HepG2 (cell line): ENCODE measurements at regions not wholly inside any gene's neighbourhood (a gene's known extent, or its start where the extent isn't known, plus 50 kb on each side); places are given as distances from the start of the nearest gene placed in this dataset.

Experiments used
- ARNT2 ChIP-seq: sonication (generic); formaldehyde crosslinking; IDR thresholded peaks from 2 replicates; pipeline ENCODE4 v1.8.0; 2022; ENCODE audit warnings: mild to moderate bottlenecking, low read depth, missing genetic modification reagents, moderate library complexity
- MAZ ChIP-seq, 2 experiments: sonication (generic) in 1 of 2; formaldehyde crosslinking in 1 of 2; IDR thresholded peaks; 2 replicates each; pipeline versions ENCODE4 v1.5.0 to v1.6.1; 2012 to 2020; ENCODE audit warnings: low read depth in 2 of 2, mild to moderate bottlenecking in 2 of 2, borderline replicate concordance in 1 of 2, improper control_type of control experiment in 1 of 2, low read length in 1 of 2, missing genetic modification reagents in 1 of 2, moderate library complexity in 1 of 2
- MXD4 ChIP-seq: IDR thresholded peaks from 2 replicates; pipeline ENCODE4 v1.6.1; 2016; ENCODE audit warnings: mild to moderate bottlenecking, missing biosample characterization, missing genetic modification reagents
- MXI1 ChIP-seq: IDR thresholded peaks from 3 replicates; pipeline ENCODE4 v1.6.1; 2012; ENCODE audit warnings: low read depth, low read length, inconsistent platforms, borderline replicate concordance
- NCOA1 ChIP-seq: sonication (generic); formaldehyde crosslinking; IDR thresholded peaks from 2 replicates; pipeline ENCODE4 v1.9.0; 2021; ENCODE audit warnings: missing genetic modification reagents
- PITX1 ChIP-seq: sonication (generic); formaldehyde crosslinking; IDR thresholded peaks from 2 replicates; pipeline ENCODE4 v1.5.1; 2020; ENCODE audit warnings: mild to moderate bottlenecking, missing genetic modification reagents
- RBM39 ChIP-seq: fragments of 200-400 bp; formaldehyde crosslinking; IDR thresholded peaks from one replicate; pipeline ENCODE4 v1.6.1; 2018; ENCODE audit warnings: antibody characterized with exemption, mild to moderate bottlenecking, low read depth, low read length; ENCODE audit not compliant: poor library complexity, severe bottlenecking
- SMAD3 ChIP-seq: sonication (generic); formaldehyde crosslinking; IDR thresholded peaks from 2 replicates; pipeline ENCODE4 v1.4.0; 2020; ENCODE audit warnings: missing genetic modification reagents
- SOX5 ChIP-seq: IDR thresholded peaks from 2 replicates; pipeline ENCODE4 v1.6.1; 2016; ENCODE audit warnings: borderline replicate concordance
- YY1 ChIP-seq: IDR thresholded peaks from 2 replicates; pipeline ENCODE4 v1.6.1; 2011; ENCODE audit warnings: low read length, low read depth, moderate library complexity, mild to moderate bottlenecking; ENCODE audit not compliant: insufficient read depth, insufficient replicate concordance
- ZFP90 ChIP-seq: sonication (generic); formaldehyde crosslinking; IDR thresholded peaks from 2 replicates; pipeline ENCODE4 v1.8.0; 2022; ENCODE audit warnings: missing genetic modification reagents, mild to moderate bottlenecking, inconsistent platforms, borderline replicate concordance
- ZMYM2 ChIP-seq: sonication (generic); formaldehyde crosslinking; IDR thresholded peaks from 2 replicates; pipeline ENCODE4 v1.8.0; 2022; ENCODE audit warnings: mild to moderate bottlenecking, missing genetic modification reagents
- ZMYM3 ChIP-seq: sonication (generic); formaldehyde crosslinking; IDR thresholded peaks from 2 replicates; pipeline ENCODE4 v1.5.1; 2020; ENCODE audit warnings: mild to moderate bottlenecking, missing genetic modification reagents
- TF ChIP-seq, protein P1 (sequence below): sonication (generic); formaldehyde crosslinking; IDR thresholded peaks from 2 replicates; pipeline ENCODE4 v1.4.0; 2020; ENCODE audit warnings: mild to moderate bottlenecking, low read depth, missing genetic modification reagents
- TF ChIP-seq, protein P2 (sequence below): IDR thresholded peaks from 2 replicates; pipeline ENCODE4 v1.6.1; 2012; ENCODE audit warnings: low read length, improper control_type of control experiment
- TF ChIP-seq, protein P3 (sequence below): sonication (generic); formaldehyde crosslinking; IDR thresholded peaks from 2 replicates; pipeline ENCODE4 v1.4.0; 2020; ENCODE audit warnings: missing genetic modification reagents
- TF ChIP-seq, protein P4 (sequence below): sonication (generic); formaldehyde crosslinking; IDR thresholded peaks from 2 replicates; pipeline ENCODE4 v1.4.0; 2020; ENCODE audit warnings: missing genetic modification reagents

- TF ChIP-seq MAZ (IDR thresholded peaks at IDR 0.05; ENCODE audit: borderline replicate concordance, low read depth, low read length) (0 out of 2 replicates have a peak, but pooled peaks have one; percentile 31), MAZ (CRISPR knock-in tag; IDR thresholded peaks at IDR 0.05; ENCODE audit: low read depth) (peak; percentile 69; the same call in 1 of the 2 replicates), YY1 (no peak), MXD4 (no peak), SOX5 (CRISPR knock-in tag) (no peak), RBM39 (peak; percentile 5), ZMYM2 (CRISPR knock-in tag) (peak; percentile 96), PITX1 (CRISPR knock-in tag) (0 out of 2 replicates have a peak, but pooled peaks have one; percentile 34), NCOA1 (CRISPR knock-in tag) (0 out of 2 replicates have a peak, but pooled peaks have one; percentile 30), ZMYM3 (peak; percentile 99), ARNT2 (CRISPR knock-in tag) (no peak), MXI1 (peak; percentile 21; the same call in 1 of the 3 replicates), ZFP90 (CRISPR knock-in tag) (no peak), SMAD3 (CRISPR knock-in tag) (no peak)
- TF ChIP-seq, protein P1, sequence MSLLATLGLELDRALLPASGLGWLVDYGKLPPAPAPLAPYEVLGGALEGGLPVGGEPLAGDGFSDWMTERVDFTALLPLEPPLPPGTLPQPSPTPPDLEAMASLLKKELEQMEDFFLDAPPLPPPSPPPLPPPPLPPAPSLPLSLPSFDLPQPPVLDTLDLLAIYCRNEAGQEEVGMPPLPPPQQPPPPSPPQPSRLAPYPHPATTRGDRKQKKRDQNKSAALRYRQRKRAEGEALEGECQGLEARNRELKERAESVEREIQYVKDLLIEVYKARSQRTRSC: 0 out of 2 replicates have a peak, but pooled peaks have one; percentile 50
- TF ChIP-seq, protein P2, sequence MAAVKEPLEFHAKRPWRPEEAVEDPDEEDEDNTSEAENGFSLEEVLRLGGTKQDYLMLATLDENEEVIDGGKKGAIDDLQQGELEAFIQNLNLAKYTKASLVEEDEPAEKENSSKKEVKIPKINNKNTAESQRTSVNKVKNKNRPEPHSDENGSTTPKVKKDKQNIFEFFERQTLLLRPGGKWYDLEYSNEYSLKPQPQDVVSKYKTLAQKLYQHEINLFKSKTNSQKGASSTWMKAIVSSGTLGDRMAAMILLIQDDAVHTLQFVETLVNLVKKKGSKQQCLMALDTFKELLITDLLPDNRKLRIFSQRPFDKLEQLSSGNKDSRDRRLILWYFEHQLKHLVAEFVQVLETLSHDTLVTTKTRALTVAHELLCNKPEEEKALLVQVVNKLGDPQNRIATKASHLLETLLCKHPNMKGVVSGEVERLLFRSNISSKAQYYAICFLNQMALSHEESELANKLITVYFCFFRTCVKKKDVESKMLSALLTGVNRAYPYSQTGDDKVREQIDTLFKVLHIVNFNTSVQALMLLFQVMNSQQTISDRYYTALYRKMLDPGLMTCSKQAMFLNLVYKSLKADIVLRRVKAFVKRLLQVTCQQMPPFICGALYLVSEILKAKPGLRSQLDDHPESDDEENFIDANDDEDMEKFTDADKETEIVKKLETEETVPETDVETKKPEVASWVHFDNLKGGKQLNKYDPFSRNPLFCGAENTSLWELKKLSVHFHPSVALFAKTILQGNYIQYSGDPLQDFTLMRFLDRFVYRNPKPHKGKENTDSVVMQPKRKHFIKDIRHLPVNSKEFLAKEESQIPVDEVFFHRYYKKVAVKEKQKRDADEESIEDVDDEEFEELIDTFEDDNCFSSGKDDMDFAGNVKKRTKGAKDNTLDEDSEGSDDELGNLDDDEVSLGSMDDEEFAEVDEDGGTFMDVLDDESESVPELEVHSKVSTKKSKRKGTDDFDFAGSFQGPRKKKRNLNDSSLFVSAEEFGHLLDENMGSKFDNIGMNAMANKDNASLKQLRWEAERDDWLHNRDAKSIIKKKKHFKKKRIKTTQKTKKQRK: no peak
- TF ChIP-seq, protein P3, sequence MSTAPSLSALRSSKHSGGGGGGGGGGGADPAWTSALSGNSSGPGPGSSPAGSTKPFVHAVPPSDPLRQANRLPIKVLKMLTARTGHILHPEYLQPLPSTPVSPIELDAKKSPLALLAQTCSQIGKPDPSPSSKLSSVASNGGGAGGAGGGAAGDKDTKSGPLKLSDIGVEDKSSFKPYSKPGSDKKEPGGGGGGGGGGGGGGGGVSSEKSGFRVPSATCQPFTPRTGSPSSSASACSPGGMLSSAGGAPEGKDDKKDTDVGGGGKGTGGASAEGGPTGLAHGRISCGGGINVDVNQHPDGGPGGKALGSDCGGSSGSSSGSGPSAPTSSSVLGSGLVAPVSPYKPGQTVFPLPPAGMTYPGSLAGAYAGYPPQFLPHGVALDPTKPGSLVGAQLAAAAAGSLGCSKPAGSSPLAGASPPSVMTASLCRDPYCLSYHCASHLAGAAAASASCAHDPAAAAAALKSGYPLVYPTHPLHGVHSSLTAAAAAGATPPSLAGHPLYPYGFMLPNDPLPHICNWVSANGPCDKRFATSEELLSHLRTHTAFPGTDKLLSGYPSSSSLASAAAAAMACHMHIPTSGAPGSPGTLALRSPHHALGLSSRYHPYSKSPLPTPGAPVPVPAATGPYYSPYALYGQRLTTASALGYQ (CRISPR knock-in tag): no peak
- TF ChIP-seq, protein P4, sequence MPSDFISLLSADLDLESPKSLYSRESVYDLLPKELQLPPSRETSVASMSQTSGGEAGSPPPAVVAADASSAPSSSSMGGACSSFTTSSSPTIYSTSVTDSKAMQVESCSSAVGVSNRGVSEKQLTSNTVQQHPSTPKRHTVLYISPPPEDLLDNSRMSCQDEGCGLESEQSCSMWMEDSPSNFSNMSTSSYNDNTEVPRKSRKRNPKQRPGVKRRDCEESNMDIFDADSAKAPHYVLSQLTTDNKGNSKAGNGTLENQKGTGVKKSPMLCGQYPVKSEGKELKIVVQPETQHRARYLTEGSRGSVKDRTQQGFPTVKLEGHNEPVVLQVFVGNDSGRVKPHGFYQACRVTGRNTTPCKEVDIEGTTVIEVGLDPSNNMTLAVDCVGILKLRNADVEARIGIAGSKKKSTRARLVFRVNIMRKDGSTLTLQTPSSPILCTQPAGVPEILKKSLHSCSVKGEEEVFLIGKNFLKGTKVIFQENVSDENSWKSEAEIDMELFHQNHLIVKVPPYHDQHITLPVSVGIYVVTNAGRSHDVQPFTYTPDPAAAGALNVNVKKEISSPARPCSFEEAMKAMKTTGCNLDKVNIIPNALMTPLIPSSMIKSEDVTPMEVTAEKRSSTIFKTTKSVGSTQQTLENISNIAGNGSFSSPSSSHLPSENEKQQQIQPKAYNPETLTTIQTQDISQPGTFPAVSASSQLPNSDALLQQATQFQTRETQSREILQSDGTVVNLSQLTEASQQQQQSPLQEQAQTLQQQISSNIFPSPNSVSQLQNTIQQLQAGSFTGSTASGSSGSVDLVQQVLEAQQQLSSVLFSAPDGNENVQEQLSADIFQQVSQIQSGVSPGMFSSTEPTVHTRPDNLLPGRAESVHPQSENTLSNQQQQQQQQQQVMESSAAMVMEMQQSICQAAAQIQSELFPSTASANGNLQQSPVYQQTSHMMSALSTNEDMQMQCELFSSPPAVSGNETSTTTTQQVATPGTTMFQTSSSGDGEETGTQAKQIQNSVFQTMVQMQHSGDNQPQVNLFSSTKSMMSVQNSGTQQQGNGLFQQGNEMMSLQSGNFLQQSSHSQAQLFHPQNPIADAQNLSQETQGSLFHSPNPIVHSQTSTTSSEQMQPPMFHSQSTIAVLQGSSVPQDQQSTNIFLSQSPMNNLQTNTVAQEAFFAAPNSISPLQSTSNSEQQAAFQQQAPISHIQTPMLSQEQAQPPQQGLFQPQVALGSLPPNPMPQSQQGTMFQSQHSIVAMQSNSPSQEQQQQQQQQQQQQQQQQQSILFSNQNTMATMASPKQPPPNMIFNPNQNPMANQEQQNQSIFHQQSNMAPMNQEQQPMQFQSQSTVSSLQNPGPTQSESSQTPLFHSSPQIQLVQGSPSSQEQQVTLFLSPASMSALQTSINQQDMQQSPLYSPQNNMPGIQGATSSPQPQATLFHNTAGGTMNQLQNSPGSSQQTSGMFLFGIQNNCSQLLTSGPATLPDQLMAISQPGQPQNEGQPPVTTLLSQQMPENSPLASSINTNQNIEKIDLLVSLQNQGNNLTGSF: no peak
Observed at GRCh38 chr2:43127208-43127940, 99.0 kb downstream of the ZFP36L2 start (continued).
